Myocyte (in vitro differentiated cells): ENCODE measurements at regions not wholly inside any gene's neighbourhood (a gene's known extent, or its start where the extent isn't known, plus 50 kb on each side); places are given as distances from the start of the nearest gene placed in this dataset.
"Not testable (repeated sequence)": the region's sequence is repeated elsewhere in the genome, so short reads cannot be mapped to it uniquely, and the experiment has no call there.

Source experiments
- DNase-seq: peaks from one replicate; pipeline ENCODE4 v3.0.0-alpha.2; 2012; ENCODE audit warnings: low read depth

GRCh38 chr4:82301390-82301789 lies 72.4 kb downstream of the HNRNPD start:
- not testable (repeated sequence) for DNase-seq

GRCh38 chr4:82293304-82293703 lies 80.5 kb downstream of the HNRNPD start:
- DNase-seq: peak; percentile 10

DNA sequence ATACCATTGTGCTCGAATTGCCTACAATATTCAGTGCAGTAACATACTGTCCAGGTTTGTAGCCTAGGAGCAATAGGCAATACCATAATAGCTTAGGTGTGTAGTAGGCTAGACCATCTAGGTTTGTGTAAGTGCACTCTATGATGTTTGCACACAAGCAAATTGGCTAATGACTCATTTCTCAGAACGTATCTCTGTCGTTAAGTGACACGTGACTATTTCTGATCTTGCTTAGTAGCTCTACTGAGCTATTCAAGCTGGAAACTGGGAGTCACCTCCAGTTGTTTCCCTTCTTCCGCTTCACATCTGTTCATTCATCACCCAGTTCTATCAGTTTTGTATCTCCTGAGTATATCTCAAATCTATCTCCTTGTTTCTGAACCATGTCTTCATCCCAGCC lies 86.1 kb downstream of the HNRNPD start:
- DNase-seq: no peak

DNA sequence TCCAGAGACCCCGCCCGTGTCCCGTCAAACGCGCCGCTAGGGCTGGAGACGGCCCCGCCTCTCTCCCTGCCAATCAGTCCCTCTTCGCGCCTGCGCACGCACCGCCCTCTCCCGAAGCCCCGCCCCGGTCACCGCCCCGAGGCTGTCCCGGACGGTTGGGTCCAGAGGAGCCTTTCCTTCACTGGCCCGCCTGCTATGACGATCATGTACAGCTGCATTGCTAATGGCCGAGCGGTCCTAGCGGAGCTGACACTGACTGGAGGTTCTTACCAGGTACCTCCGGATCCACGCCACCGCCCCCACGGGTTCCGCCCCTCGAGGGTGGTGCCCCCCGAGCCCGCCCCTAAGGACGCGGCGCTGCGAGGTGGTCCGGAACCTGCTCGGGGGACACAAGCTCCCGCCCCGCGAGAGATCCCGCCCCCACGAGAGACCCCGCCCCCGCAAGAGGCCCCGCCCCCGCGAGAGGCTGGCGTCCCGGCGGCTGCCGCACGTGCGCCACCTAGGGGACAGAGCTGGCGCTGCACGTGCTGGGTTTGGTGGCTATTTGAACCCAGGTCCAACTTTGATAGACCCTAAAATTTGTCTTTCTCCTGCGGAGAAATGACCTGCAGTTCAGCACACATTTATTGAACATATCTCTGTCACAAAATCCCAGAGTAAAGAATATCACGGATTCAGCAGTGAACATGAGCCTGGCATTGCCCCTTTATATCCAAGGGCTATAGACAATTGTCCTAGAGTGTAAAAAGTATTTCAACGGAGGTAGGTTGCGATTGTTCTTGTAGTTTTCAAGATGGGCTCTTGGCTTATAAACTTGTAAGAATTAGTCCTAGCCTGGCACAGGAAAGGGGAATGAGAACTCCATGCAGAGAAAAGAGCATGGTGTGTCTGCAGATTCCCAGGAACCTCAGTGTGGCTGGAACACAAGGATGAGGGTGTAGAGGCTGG lies 88.7 kb downstream of the HNRNPD start:
- peak; percentile 85 for DNase-seq

DNA sequence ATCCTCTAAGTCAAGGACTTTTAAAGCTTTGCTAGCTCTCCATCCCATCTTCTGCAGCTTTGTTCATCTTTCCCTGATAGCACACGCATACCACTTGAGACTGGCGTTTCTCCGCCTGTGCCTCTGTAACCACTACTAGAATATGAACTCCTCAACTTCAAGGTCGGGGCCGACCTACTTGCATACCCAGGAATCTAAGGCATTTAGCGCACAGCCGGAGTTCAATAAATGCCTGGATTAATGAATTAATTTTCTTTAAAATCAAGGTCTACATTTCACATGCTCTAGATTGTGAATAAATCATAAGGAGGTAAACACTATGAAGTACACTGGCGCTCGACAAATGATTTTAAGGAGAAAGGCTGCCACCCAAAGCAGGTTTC lies 89.3 kb downstream of the HNRNPD start:
- DNase-seq: peak; percentile 3

DNA sequence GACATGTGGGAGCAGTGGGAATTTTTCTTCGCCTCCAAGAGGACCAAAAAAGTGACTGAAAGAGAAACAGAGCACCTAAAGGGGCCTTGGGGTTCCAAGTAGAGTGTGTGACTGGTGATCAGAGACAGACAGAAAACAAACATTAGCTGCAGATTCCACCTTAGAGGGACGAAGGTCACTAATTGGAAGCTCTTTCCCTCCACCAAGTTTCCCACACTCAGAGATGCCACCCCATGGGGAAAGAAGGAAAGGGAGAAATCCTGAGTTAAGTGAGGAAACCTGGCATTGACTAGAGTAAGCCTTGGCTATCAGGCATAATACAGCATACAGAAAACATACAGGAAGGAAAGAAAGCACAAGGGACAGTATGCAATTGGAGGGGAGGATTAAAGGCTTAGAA lies 90.9 kb downstream of the HNRNPD start:
- DNase-seq: no peak

DNA sequence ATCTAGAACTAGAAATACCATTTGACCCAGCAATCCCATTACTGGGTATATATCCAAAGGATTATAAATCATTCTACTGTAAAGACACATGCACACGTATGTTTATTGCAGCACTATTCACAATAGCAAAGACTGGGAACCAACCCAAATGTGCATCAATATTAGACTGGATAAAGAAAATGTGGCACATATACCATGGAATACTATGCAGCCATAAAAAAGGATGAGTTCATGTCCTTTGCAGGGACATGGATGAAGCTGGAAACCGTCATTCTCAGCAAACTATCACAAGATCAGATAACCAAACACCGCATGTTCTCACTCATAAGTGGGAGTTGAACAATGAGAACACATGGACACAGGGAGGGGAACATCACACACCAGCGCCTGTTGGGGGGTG lies 94.2 kb downstream of the HNRNPD start:
- not testable (repeated sequence) for DNase-seq

DNA sequence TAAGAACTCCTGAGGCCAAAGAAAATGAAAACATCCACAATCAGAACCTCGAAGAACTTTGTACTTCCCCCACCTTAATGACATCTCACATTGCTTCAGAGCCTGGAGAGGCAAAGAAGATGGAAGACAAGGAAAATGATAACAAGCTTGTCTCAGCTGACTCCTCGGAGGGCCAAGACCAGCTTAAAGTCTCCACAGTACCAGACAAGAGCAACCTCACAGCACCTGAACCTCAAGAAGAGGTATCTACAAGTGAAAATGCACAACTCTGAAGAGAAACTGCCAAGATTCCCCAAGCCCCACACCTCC lies 97.5 kb downstream of the HNRNPD start:
- DNase-seq: no peak

DNA sequence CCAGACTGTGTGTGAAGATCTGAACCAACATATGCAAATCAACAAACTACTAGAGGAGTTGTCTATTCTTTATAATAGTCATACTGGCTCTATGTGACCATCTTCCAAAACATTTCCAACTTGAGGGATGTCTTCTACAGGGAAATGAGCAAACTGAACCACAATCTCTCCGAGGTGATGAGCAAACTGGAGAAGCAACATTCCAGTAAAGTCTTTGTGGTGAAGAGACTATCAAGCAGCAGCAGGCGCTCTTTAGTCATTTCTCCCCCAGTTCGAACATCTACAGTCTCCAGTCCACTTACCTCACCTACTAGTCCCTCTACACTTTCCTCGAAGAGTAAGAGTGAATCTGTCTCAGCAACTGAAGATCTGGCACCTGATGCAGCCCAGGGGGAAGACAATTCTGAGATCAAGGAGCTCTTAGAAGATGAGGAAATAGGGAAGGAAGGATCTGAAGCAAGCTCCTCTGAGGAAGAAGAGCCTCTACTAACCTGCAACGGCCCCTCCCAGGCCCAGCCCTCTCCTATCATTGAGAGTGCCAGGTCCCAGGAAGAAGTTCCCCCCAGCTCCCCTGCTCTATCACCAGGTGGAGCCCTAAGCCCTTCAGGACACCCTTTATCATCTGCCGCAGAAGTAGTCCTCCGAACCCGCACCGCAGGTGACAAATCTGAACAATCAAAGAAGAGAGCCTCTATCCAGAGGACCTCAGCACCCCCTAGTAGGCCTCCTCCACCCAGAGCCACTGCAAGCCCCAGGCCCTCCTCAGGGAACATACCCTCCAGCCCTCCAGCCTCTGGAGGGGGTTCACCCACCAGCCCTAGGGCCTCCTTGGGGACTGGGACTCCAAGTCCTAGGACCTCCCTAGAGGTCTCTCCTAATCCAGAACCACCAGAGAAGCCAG lies 98.1 kb downstream of the HNRNPD start:
- DNase-seq: no peak

- DNase-seq: not testable (repeated sequence)
These were observed 99.1 kb downstream of the HNRNPD start for GRCh38 chr4:82274700-82275099.

DNA sequence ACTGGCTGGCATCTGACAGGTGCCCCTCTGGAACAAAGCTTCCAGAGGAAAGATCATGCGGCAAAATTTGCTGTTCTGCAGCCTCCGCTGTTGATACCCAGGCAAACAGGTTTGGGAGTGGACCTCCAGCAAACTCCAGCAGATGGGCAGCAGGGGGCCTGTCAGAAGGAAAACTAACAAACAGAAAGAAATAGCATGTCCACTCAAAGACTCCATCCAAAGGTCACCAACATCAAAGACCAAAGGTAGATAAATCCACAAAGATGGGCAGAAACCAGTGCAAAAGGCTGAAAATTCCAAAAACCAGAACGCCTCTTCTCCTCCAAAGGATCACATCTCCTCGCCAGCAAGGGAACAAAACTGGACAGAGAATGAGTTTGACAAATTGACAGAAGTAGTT lies 101.3 kb downstream of the HNRNPD start:
- not testable (repeated sequence) for DNase-seq

DNA sequence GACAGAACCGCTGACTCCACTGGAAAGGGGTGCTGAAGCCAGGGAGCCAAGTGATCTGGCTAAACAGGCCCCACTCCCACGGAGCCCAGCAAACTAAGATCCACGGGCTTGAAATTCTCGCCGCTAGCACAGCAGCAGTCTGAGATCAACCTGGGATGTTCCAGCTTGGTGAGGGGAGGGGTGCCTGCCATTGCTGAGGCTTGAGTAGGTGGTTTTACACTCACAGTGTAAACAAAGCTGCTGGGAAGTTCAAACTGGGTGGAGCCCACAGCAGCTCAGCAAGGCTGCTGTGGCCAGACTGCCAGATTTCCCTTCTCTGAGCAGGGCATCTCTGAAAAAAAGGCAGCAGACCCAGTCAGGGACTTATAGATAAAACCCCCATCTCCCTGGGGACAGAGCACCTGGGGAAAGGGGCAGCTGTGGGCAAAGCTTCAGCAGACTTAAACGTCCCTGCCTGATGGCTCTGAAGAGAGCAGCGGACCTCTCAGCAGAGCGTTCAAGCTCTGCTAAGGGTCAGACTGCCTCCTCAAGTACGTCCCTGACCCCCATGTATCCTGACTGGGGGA lies 101.8 kb downstream of the HNRNPD start:
- not testable (repeated sequence) for DNase-seq

DNA sequence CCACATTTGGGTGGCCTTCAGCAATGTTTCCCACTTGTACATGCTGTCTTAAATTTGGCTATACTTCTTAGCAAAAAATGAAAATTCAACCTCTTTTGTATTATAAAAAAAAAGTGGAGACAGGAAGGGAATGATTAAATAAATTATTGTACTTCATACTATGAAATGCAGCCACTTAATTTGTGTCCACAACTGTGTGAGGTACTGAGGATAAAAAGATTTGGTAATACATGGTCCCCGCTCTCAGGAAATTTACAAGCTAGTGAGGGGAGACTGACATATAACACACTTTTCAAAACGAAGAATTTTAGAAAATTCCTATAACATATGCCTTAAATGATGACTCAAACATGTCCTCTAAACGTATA lies 105.0 kb downstream of the HNRNPD start:
- DNase-seq: no peak

DNA sequence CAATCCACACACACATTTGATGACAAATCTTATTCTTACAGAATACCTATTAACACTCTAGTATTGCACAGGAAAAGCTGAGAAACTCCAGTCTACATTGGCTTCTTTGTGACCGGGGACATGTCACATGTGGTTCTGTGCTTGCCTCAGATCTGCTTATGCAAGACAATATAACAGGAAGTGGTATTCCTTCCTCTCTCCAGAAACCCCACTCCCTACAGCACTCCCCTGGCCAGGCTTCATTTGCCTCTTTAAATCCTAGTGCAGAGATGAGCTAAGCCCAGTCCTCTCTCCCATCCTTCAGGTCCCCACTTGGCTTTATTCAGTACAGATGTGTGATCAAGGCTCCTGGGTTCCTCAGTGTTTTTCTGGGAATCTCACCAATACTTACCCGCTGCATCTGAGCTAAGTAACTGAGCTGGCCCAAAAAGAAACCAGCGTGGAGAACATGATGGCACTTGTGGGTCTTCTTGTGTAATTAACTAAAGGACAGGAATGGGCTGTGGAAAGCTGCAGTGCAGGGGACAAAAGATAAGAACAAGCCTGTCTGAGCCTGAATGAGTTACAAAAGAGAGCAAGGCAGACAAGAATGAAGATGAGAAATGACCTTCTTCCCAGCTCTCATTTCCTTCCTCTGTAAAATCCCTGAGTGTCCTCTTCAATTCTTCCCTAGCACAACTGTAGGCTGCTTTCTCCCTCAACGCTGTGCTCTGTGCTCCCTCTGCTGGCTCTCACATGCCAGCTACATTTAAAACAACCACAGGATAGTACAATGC lies 105.6 kb downstream of the HNRNPD start:
- DNase-seq: peak; percentile 71

DNA sequence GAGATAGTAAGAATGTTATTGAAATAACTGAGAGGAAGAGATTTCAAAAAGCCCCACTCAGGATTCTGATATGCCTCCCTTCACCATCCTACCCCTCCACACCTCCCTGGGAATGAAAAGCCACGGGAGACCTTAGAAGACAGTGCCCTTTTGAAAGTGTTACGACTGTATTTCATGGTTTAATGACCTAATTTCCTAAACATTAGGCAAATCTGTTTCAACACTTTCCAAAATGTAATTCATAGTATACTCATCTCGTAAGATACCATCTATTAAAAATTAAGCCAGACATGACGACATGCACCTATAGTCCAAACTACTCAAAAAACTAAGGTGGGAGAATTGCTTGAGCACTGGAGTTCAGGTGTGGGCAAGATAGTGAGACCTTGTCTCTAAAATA lies 106.3 kb downstream of the HNRNPD start:
- DNase-seq: no peak

DNA sequence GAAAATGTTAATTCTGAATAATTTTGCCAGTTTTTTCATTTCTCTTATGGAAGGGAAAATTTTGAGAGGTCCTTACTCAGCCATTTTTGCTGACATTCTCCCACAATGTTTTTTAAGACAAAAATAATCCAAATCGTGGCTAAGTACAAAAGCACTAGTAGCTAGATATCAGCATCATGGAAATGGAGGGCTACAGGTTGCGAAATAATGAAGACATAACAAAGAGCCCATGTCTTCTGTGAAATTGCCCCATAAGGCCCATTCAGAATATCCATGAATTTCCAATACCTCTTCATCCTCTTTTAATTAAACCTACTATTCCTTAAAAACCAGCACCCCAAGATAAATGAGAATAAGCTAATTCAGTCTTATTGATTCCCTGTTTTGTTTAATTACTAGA lies 107.4 kb downstream of the HNRNPD start:
- no peak for DNase-seq

DNA sequence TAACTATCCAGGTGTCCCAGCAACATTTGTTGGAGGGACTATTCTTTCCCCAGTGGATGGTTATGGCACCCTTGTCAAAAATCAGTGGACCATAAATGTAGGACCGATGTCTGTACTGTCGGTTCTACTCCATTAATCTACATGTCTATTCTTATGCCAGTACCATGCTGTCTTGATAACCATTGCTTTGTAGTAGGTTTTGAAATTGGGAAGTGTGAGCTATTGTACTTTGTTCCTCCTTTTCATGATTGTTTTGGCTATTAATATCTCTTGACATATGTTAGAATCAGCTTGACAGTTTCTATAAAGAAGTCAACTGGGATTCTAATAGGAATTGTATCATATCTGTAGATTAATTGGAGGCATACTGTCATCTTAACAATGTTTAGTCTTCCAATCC lies 112.7 kb downstream of the HNRNPD start:
- no peak for DNase-seq

GRCh38 chr4:82260632-82261031 lies 113.2 kb downstream of the HNRNPD start:
- no peak for DNase-seq

GRCh38 chr4:82256718-82257117 lies 117.1 kb downstream of the HNRNPD start:
- DNase-seq: no peak

DNA sequence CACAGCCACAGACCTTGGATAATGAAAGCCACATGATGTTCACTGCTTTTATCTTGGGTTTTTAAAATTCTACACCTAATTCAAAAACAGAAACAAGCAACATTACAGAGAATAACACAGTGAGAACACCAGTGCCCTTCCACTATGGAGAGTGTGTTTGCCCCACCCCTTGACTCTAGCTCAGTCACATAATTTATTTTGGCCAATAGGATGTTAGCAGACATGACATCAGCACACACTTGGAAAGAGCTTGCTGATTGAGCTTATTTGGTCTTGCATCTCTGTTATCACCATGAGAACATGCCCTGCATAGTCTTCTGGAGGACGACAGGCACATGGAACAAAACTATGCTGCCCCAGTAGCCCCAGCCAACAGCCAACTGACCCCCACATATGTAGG lies 118.1 kb downstream of the HNRNPD start:
- no peak for DNase-seq

DNA sequence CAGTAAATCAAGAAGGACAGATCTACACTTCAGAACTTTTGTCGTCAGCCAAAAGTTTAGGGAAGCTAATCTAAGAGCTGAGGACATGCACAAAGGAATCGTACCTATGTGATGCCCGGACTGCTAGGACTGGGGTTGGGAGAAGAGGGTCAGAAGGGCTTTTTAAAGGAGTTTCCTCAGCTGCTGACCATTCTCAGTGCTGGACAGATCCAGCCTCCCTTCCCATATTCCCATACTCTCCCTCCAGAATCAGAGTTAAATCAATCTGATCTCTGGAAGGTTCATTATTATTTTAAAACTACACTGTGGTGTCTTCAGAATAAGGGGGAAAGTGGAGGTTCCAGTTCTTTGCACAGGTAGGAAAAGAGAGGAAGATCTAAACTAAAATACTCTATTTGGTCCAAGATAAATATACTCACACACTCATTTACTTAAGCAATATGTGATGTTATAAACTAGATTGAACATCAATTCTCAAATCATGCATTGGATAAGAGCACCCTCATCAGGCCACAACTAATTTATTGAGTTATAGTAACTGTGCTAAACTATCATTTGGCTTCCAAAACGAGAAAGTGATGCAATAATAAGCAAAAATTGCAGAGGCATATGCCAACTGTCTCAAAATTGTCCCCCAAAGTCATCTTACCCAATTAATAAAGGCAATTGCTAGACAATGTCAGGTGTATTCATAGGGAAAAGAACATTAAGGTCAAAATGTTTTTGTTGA lies 124.7 kb downstream of the HNRNPD start:
- DNase-seq: no peak
